ENCODE measurements at regions not wholly inside any gene's neighbourhood (a gene's known extent, or its start where the extent isn't known, plus 50 kb on each side); places are given as distances from the start of the nearest gene placed in this dataset.

- DNase-seq (no peak), ATAC-seq (ENCODE audit: low read depth in 2 of 2) (no peak)
- Mint-ChIP-seq H3K4me3 (no peak overlapping the region), H3K4me1 (no peaks in the 10 kb centered on the region), H3K9me3 (peaks cover 0 to 25% (median 6%) of the 10 kb centered on the region in 7 donors), H3K36me3 (no peaks in the 10 kb centered on the region), H3K27ac (no peak overlapping the region), H3K27me3 (no peaks in the 10 kb centered on the region)
- Histone ChIP-seq H3K4me3 (ENCODE audit: low read depth, low read length) (no peak overlapping the region), H3K36me3 (ENCODE audit: control insufficient read depth, insufficient read depth, low read length) (no peaks in the 10 kb centered on the region), H3K4me1 (ENCODE audit: control insufficient read depth, insufficient read depth, low read length, poor library complexity, severe bottlenecking) (no peaks in the 10 kb centered on the region), H3K27me3 (ENCODE audit: control insufficient read depth, insufficient read depth, low read length) (no peaks in the 10 kb centered on the region), H3K27ac (ENCODE audit: insufficient read depth, low read length, poor library complexity, severe bottlenecking) (no peak overlapping the region), H3K9me3 (ENCODE audit: control insufficient read depth in 2 of 2, low read length in 2 of 2) (peaks cover 0 to 5% of the 10 kb centered on the region in 2 experiments)
Measured at GRCh38 chr3:1594940-1595339, 502.1 kb downstream of the CNTN6 start.

GRCh38 chr3:1600206-1600605 is 498.5 kb upstream of the CNTN4 start:
- no peak overlapping the region for H3K27ac Mint-ChIP-seq
- H3K4me3 ChIP-seq (ENCODE audit: low read depth, low read length), result no peak overlapping the region
- H3K4me1 Mint-ChIP-seq, result no peaks in the 10 kb centered on the region
- no peaks in the 10 kb centered on the region for H3K4me1 ChIP-seq (ENCODE audit: control insufficient read depth, insufficient read depth, low read length, poor library complexity, severe bottlenecking)
- H3K36me3 ChIP-seq (ENCODE audit: control insufficient read depth, insufficient read depth, low read length), result no peaks in the 10 kb centered on the region
- peaks cover 0 to 11% (median 6%) of the 10 kb centered on the region in 7 donors for H3K9me3 Mint-ChIP-seq
- H3K9me3 ChIP-seq (ENCODE audit: control insufficient read depth in 2 of 2, low read length in 2 of 2), result no peaks in the 10 kb centered on the region
- H3K27me3 ChIP-seq (ENCODE audit: control insufficient read depth, insufficient read depth, low read length), result no peaks in the 10 kb centered on the region
- ATAC-seq (ENCODE audit: low read depth in 2 of 2) (no peak), DNase-seq (no peak)
- no peak overlapping the region for H3K27ac ChIP-seq (ENCODE audit: insufficient read depth, low read length, poor library complexity, severe bottlenecking)
- H3K27me3 Mint-ChIP-seq, result no peaks in the 10 kb centered on the region
- no peak overlapping the region for H3K4me3 Mint-ChIP-seq
- no peaks in the 10 kb centered on the region for H3K36me3 Mint-ChIP-seq

GRCh38 chr3:1600700-1601418 is 497.8 kb upstream of the CNTN4 start:
- no peak for DNase-seq
- peaks cover 0 to 11% (median 6%) of the 10 kb centered on the region in 7 donors for H3K9me3 Mint-ChIP-seq
- H3K4me3 ChIP-seq (ENCODE audit: low read depth, low read length), result no peak overlapping the region
- no peaks in the 10 kb centered on the region for H3K27me3 ChIP-seq (ENCODE audit: control insufficient read depth, insufficient read depth, low read length)
- no peaks in the 10 kb centered on the region for H3K4me1 ChIP-seq (ENCODE audit: control insufficient read depth, insufficient read depth, low read length, poor library complexity, severe bottlenecking)
- no peak overlapping the region for H3K4me3 Mint-ChIP-seq
- no peak overlapping the region for H3K27ac ChIP-seq (ENCODE audit: insufficient read depth, low read length, poor library complexity, severe bottlenecking)
- ATAC-seq (ENCODE audit: low read depth in 2 of 2), result no peak
- no peak overlapping the region for H3K27ac Mint-ChIP-seq
- no peaks in the 10 kb centered on the region for H3K9me3 ChIP-seq (ENCODE audit: control insufficient read depth in 2 of 2, low read length in 2 of 2)
- no peaks in the 10 kb centered on the region for H3K27me3 Mint-ChIP-seq
- H3K36me3 Mint-ChIP-seq, result no peaks in the 10 kb centered on the region
- H3K36me3 ChIP-seq (ENCODE audit: control insufficient read depth, insufficient read depth, low read length), result no peaks in the 10 kb centered on the region
- H3K4me1 Mint-ChIP-seq, result no peaks in the 10 kb centered on the region

GRCh38 chr3:1609416-1609815 is 489.2 kb upstream of the CNTN4 start:
- H3K27ac Mint-ChIP-seq, result no peak overlapping the region
- DNase-seq (no peak), ATAC-seq (ENCODE audit: low read depth in 2 of 2) (no peak)
- H3K27me3 Mint-ChIP-seq, result no peaks in the 10 kb centered on the region
- H3K9me3 Mint-ChIP-seq, result peaks cover under 1 to 12% (median 8%) of the 10 kb centered on the region in 7 donors
- no peaks in the 10 kb centered on the region for H3K9me3 ChIP-seq (ENCODE audit: control insufficient read depth in 2 of 2, low read length in 2 of 2)
- H3K36me3 Mint-ChIP-seq, result no peaks in the 10 kb centered on the region
- H3K27me3 ChIP-seq (ENCODE audit: control insufficient read depth, insufficient read depth, low read length), result no peaks in the 10 kb centered on the region
- no peak overlapping the region for H3K27ac ChIP-seq (ENCODE audit: insufficient read depth, low read length, poor library complexity, severe bottlenecking)
- no peaks in the 10 kb centered on the region for H3K36me3 ChIP-seq (ENCODE audit: control insufficient read depth, insufficient read depth, low read length)
- no peak overlapping the region for H3K4me3 Mint-ChIP-seq
- no peak overlapping the region for H3K4me3 ChIP-seq (ENCODE audit: low read depth, low read length)
- no peaks in the 10 kb centered on the region for H3K4me1 Mint-ChIP-seq
- no peaks in the 10 kb centered on the region for H3K4me1 ChIP-seq (ENCODE audit: control insufficient read depth, insufficient read depth, low read length, poor library complexity, severe bottlenecking)

GRCh38 chr3:1611824-1612223 is 486.8 kb upstream of the CNTN4 start:
- Mint-ChIP-seq H3K4me1 (no peaks in the 10 kb centered on the region), H3K27ac (no peak overlapping the region), H3K4me3 (no peak overlapping the region), H3K36me3 (no peaks in the 10 kb centered on the region), H3K27me3 (no peaks in the 10 kb centered on the region), H3K9me3 (peaks cover 4 to 14% (median 5%) of the 10 kb centered on the region in 7 donors)
- ATAC-seq (ENCODE audit: low read depth in 2 of 2), result no peak
- DNase-seq, result no peak
- no peaks in the 10 kb centered on the region for H3K9me3 ChIP-seq (ENCODE audit: control insufficient read depth in 2 of 2, low read length in 2 of 2)
- H3K4me3 ChIP-seq (ENCODE audit: low read depth, low read length), result no peak overlapping the region
- H3K27ac ChIP-seq (ENCODE audit: insufficient read depth, low read length, poor library complexity, severe bottlenecking), result no peak overlapping the region
- no peaks in the 10 kb centered on the region for H3K4me1 ChIP-seq (ENCODE audit: control insufficient read depth, insufficient read depth, low read length, poor library complexity, severe bottlenecking)
- no peaks in the 10 kb centered on the region for H3K27me3 ChIP-seq (ENCODE audit: control insufficient read depth, insufficient read depth, low read length)
- H3K36me3 ChIP-seq (ENCODE audit: control insufficient read depth, insufficient read depth, low read length), result no peaks in the 10 kb centered on the region

GRCh38 chr3:1613962-1614361 is 484.7 kb upstream of the CNTN4 start:
- DNase-seq, result no peak
- Mint-ChIP-seq H3K27me3 (no peaks in the 10 kb centered on the region), H3K9me3 (peaks cover 4 to 20% (median 8%) of the 10 kb centered on the region in 7 donors), H3K4me3 (no peak overlapping the region), H3K4me1 (no peaks in the 10 kb centered on the region), H3K27ac (no peak overlapping the region), H3K36me3 (no peaks in the 10 kb centered on the region)
- Histone ChIP-seq H3K4me3 (ENCODE audit: low read depth, low read length) (no peak overlapping the region), H3K4me1 (ENCODE audit: control insufficient read depth, insufficient read depth, low read length, poor library complexity, severe bottlenecking) (no peaks in the 10 kb centered on the region), H3K36me3 (ENCODE audit: control insufficient read depth, insufficient read depth, low read length) (no peaks in the 10 kb centered on the region), H3K27ac (ENCODE audit: insufficient read depth, low read length, poor library complexity, severe bottlenecking) (no peak overlapping the region), H3K27me3 (ENCODE audit: control insufficient read depth, insufficient read depth, low read length) (no peaks in the 10 kb centered on the region), H3K9me3 (ENCODE audit: control insufficient read depth in 2 of 2, low read length in 2 of 2) (no peaks in the 10 kb centered on the region)
- no peak for ATAC-seq (ENCODE audit: low read depth in 2 of 2)

GRCh38 chr3:1616744-1617143 is 481.9 kb upstream of the CNTN4 start:
- no peak overlapping the region for H3K4me3 Mint-ChIP-seq

GRCh38 chr3:1623896-1624295 is 474.8 kb upstream of the CNTN4 start:
- peaks cover 0 to 19% (median 3%) of the 10 kb centered on the region in 7 donors for H3K9me3 Mint-ChIP-seq
- H3K27ac Mint-ChIP-seq, result no peak overlapping the region
- Histone ChIP-seq H3K27ac (ENCODE audit: insufficient read depth, low read length, poor library complexity, severe bottlenecking) (no peak overlapping the region), H3K9me3 (ENCODE audit: control insufficient read depth in 2 of 2, low read length in 2 of 2) (no peaks in the 10 kb centered on the region), H3K4me3 (ENCODE audit: low read depth, low read length) (no peak overlapping the region), H3K27me3 (ENCODE audit: control insufficient read depth, insufficient read depth, low read length) (no peaks in the 10 kb centered on the region), H3K4me1 (ENCODE audit: control insufficient read depth, insufficient read depth, low read length, poor library complexity, severe bottlenecking) (no peaks in the 10 kb centered on the region), H3K36me3 (ENCODE audit: control insufficient read depth, insufficient read depth, low read length) (no peaks in the 10 kb centered on the region)
- H3K27me3 Mint-ChIP-seq, result no peaks in the 10 kb centered on the region
- H3K4me3 Mint-ChIP-seq, result no peak overlapping the region
- no peaks in the 10 kb centered on the region for H3K4me1 Mint-ChIP-seq
- DNase-seq (no peak), ATAC-seq (ENCODE audit: low read depth in 2 of 2) (no peak)
- H3K36me3 Mint-ChIP-seq, result no peaks in the 10 kb centered on the region

More at GRCh38 chr3:1616744-1617143, 481.9 kb upstream of the CNTN4 start:
- Mint-ChIP-seq H3K4me1 (no peaks in the 10 kb centered on the region), H3K9me3 (peaks cover 4 to 26% (median 9%) of the 10 kb centered on the region in 7 donors), H3K27ac (no peak overlapping the region), H3K36me3 (no peaks in the 10 kb centered on the region), H3K27me3 (no peaks in the 10 kb centered on the region)
- H3K27ac ChIP-seq (ENCODE audit: insufficient read depth, low read length, poor library complexity, severe bottlenecking), result no peak overlapping the region
- no peak overlapping the region for H3K4me3 ChIP-seq (ENCODE audit: low read depth, low read length)
- no peaks in the 10 kb centered on the region for H3K36me3 ChIP-seq (ENCODE audit: control insufficient read depth, insufficient read depth, low read length)
- ATAC-seq (ENCODE audit: low read depth in 2 of 2), result no peak
- no peaks in the 10 kb centered on the region for H3K4me1 ChIP-seq (ENCODE audit: control insufficient read depth, insufficient read depth, low read length, poor library complexity, severe bottlenecking)
- no peaks in the 10 kb centered on the region for H3K27me3 ChIP-seq (ENCODE audit: control insufficient read depth, insufficient read depth, low read length)
- H3K9me3 ChIP-seq (ENCODE audit: control insufficient read depth in 2 of 2, low read length in 2 of 2), result no peaks in the 10 kb centered on the region
- DNase-seq, result no peak

Measured in CD4-positive, CD25-positive, alpha-beta regulatory T cell (primary cell).